GM20000 (cell line): ENCODE measurements at regions not wholly inside any gene's neighbourhood (a gene's known extent, or its start where the extent isn't known, plus 50 kb on each side); places are given as distances from the start of the nearest gene placed in this dataset.

Source experiments
- DNase-seq: peaks from one replicate; pipeline ENCODE4 v3.0.0; 2012; ENCODE audit warnings: low spot score
- TF ChIP-seq, protein P1 (sequence below): IDR thresholded peaks from 2 replicates; pipeline ENCODE4 v1.5.1; 2012; ENCODE audit warnings: mild to moderate bottlenecking, control low read depth; ENCODE audit errors: extremely low read depth, missing control alignments

DNA sequence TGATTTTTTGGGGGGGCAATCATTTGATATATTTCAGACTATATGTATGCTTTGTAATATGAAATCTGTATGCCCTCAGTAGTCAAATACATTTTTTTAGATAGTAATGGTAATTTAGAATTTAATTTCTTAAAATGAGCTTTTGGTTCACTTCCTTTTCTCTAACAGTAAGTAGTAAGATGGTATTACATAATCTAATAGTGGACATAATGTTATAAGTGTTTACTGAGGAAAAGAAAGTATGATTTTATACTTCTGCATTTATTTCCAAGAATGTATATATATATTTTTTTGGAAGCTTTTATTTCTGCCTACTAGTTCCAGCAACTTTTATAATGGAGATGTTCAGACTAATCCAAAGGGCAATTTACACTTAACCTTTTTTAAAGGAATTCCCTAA is 1450.7 kb upstream of the TENM3 start:
- TF ChIP-seq, protein P1, sequence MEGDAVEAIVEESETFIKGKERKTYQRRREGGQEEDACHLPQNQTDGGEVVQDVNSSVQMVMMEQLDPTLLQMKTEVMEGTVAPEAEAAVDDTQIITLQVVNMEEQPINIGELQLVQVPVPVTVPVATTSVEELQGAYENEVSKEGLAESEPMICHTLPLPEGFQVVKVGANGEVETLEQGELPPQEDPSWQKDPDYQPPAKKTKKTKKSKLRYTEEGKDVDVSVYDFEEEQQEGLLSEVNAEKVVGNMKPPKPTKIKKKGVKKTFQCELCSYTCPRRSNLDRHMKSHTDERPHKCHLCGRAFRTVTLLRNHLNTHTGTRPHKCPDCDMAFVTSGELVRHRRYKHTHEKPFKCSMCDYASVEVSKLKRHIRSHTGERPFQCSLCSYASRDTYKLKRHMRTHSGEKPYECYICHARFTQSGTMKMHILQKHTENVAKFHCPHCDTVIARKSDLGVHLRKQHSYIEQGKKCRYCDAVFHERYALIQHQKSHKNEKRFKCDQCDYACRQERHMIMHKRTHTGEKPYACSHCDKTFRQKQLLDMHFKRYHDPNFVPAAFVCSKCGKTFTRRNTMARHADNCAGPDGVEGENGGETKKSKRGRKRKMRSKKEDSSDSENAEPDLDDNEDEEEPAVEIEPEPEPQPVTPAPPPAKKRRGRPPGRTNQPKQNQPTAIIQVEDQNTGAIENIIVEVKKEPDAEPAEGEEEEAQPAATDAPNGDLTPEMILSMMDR = no peak
- DNase-seq = no peak

- TF ChIP-seq, protein P1 = no peak
- DNase-seq = no peak
Measured at GRCh38 chr4:180794333-180794732, 1448.9 kb upstream of the TENM3 start.

DNA sequence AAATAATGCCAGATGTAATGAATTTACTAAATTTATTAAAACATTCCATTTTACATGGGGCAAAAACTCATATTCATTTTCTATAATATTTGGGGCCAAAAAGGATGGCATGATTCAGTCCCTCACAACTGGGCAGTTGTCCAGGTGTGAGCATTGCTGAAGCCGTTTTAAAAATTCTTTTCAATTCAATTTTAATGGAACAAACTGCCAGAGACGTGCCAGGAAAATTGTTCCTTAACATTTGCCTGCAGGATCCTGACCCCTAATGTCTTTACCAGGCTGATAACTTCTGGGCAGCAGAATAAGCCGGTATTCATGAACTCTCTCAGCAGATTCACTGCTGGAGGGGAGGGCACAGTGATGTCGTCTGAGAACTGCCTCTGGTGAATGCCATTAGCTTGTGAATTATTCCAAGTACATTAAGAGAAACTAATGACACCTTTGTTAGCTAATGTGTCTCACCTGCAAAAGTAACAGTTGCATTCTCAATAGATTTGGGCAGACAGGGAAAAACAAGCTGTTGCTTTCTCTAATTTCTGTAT is 1445.1 kb upstream of the TENM3 start:
- DNase-seq = no peak
- TF ChIP-seq, protein P1 = no peak

- TF ChIP-seq, protein P1 = no peak
- no peak for DNase-seq
Measured at GRCh38 chr4:180799798-180800197, 1443.4 kb upstream of the TENM3 start.

- TF ChIP-seq, protein P1 = no peak
- DNase-seq = no peak
Measured at GRCh38 chr4:180805101-180805500, 1438.1 kb upstream of the TENM3 start.

DNA sequence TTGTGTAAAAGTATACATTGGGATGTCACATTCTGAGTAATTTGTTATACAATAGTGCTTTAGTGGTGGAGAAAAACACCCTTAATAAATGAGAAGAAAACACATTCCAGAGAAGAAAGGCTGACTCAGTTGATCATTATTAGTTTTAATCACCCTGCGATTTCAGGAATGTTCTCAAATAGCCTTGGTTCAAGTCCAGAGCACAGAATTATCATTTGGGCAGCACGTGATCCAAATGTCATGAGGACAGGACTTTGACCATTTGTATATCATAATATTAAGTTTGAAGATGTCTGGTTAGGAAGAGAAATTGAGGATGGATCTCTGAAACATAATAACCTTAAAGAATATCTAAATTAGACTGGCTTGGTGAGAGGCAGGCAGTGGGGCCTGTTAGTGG is 1434.3 kb upstream of the TENM3 start:
- TF ChIP-seq, protein P1 = no peak
- DNase-seq = no peak

DNA sequence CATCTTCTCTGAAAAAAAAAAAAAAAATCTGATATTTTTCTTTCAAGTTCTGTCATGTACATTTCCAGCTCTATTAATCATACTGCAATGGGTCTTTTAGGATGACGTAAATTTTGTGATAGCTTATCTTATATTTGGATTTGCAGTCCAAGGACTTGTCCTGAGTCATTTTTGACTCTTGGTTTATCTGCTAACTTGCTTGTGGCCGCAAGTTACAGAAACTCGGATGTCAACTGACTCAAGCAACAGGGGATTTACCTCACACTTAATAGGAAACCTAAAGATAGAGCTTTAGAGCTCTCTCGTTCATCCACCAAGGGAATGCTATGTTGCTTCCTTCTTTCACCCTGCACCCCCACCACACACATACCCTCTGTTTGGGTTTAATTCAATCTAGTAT is 1433.8 kb upstream of the TENM3 start:
- TF ChIP-seq, protein P1 = no peak
- no peak for DNase-seq
